BJ (cell line): ENCODE measurements at regions not wholly inside any gene's neighbourhood (a gene's known extent, or its start where the extent isn't known, plus 50 kb on each side); places are given as distances from the start of the nearest gene placed in this dataset.

Experiments
- CTCF ChIA-PET: fragments of 350-600 bp; formaldehyde crosslinking; extraction: SDS; loops from one replicate; lab custom pipeline; 2021; ENCODE audit warnings: antibody characterized with exemption, inconsistent platforms; lab: Yijun Ruan, JAX
- POLR2A ChIA-PET: fragments of 300-600 bp; sonication (Branson Sonifier 250); formaldehyde crosslinking; extraction: SDS; loops from one replicate; lab custom pipeline; 2021; ENCODE audit warnings: antibody characterized with exemption; lab: Charles Lee
- DNase-seq: peaks from one replicate; pipeline ENCODE4 v3.0.0-alpha.2; 2011; ENCODE audit warnings: low read depth
- H3K27me3 ChIP-seq: 2 replicates; pipeline ENCODE4 v1.6.0; 2011; ENCODE audit warnings: low read length; ENCODE audit not compliant: control insufficient read depth, insufficient read depth
- H3K36me3 ChIP-seq: 2 replicates; pipeline ENCODE4 v1.5.1; 2011; ENCODE audit warnings: low read length; ENCODE audit not compliant: control insufficient read depth, insufficient read depth
- H3K4me3 ChIP-seq: 2 replicates; pipeline ENCODE4 v1.5.1; 2011; ENCODE audit warnings: low read depth, mild to moderate bottlenecking, control low read depth, low read length
- CTCF ChIP-seq: IDR thresholded peaks from 2 replicates; pipeline ENCODE4 v1.5.1; 2011; ENCODE audit warnings: low read depth, mild to moderate bottlenecking, control low read depth, inconsistent platforms, low read length, moderate library complexity; ENCODE audit not compliant: insufficient read depth

- no peak for DNase-seq
- ChIA-PET CTCF (interaction anchor here (0.8 to 1.5 kb wide), 2 partner anchors 9 to 31 kb away, joined by 4 to 5 read pairs; no protein-coding TSS in a partner anchor), POLR2A (interaction anchor here (0.6 kb wide), 1 partner anchor 10 kb away, joined by 5 read pairs; no protein-coding TSS in a partner anchor)
- no peaks in the 10 kb centered on the region for H3K27me3 ChIP-seq
- H3K4me3 ChIP-seq: no peak overlapping the region
- TF ChIP-seq CTCF: no peak
- H3K36me3 ChIP-seq: no peaks in the 10 kb centered on the region
These were observed 186.4 kb upstream of the THBS1 start for GRCh38 chr15:39394496-39394895.

- no peak for DNase-seq
- H3K4me3 ChIP-seq: no peak overlapping the region
- no peaks in the 10 kb centered on the region for H3K27me3 ChIP-seq
- CTCF ChIA-PET: interaction anchor here (0.8 to 1.1 kb wide), 4 partner anchors 8 to 35 kb away, joined by 3 to 4 read pairs (median 3); no protein-coding TSS in a partner anchor
- no peak for TF ChIP-seq CTCF
- no peaks in the 10 kb centered on the region for H3K36me3 ChIP-seq
- POLR2A ChIA-PET: no interaction called here
These were observed 183.8 kb upstream of the THBS1 start for GRCh38 chr15:39396979-39397615.

- no peak for TF ChIP-seq CTCF
- Histone ChIP-seq H3K27me3 (no peaks in the 10 kb centered on the region), H3K36me3 (no peaks in the 10 kb centered on the region), H3K4me3 (no peak overlapping the region)
- ChIA-PET POLR2A (no interaction called here), CTCF (interaction anchor here (0.8 to 1.2 kb wide), 2 partner anchors 36 to 114 kb away, joined by 3 read pairs; no protein-coding TSS in a partner anchor)
- DNase-seq: no peak
These were observed 183.0 kb upstream of the THBS1 start for GRCh38 chr15:39397883-39398282.

- POLR2A ChIA-PET: interaction anchor here (1.0 kb wide), 1 partner anchor 73 kb away, joined by 3 read pairs; no protein-coding TSS in a partner anchor
- no peak for TF ChIP-seq CTCF
- H3K4me3 ChIP-seq: no peak overlapping the region
- no peak for DNase-seq
- no peaks in the 10 kb centered on the region for H3K27me3 ChIP-seq
- H3K36me3 ChIP-seq: no peaks in the 10 kb centered on the region
- CTCF ChIA-PET: no interaction called here
These were observed 181.3 kb upstream of the THBS1 start for GRCh38 chr15:39399600-39399999.

GRCh38 chr15:39400002-39400401, 180.9 kb upstream of the THBS1 start:
- ChIA-PET POLR2A (interaction anchor here (1.0 kb wide), 1 partner anchor 73 kb away, joined by 3 read pairs; no protein-coding TSS in a partner anchor), CTCF (interaction anchor here (1.7 kb wide), 1 partner anchor 180 kb away, joined by 3 read pairs; no protein-coding TSS in a partner anchor)
- no peak for DNase-seq
- Histone ChIP-seq H3K27me3 (no peaks in the 10 kb centered on the region), H3K4me3 (no peak overlapping the region), H3K36me3 (no peaks in the 10 kb centered on the region)
- TF ChIP-seq CTCF: no peak
